ENCODE measurements at regions not wholly inside any gene's neighbourhood (a gene's known extent, or its start where the extent isn't known, plus 50 kb on each side); places are given as distances from the start of the nearest gene placed in this dataset.

- TF ChIP-seq CTCF (IDR thresholded peaks at IDR 0.05), result no peak
Measured at GRCh38 chr2:142200062-142200461, 69.2 kb upstream of the LRP1B start.

- TF ChIP-seq CTCF (IDR thresholded peaks at IDR 0.05), result no peak
Measured at GRCh38 chr2:142199073-142199472, 68.3 kb upstream of the LRP1B start.

- no peak for TF ChIP-seq CTCF (IDR thresholded peaks at IDR 0.05)
Measured at GRCh38 chr2:142190805-142191204, 60.0 kb upstream of the LRP1B start.

GRCh38 chr2:142189501-142189900 is 58.7 kb upstream of the LRP1B start:
- TF ChIP-seq CTCF (IDR thresholded peaks at IDR 0.05), result no peak

GRCh38 chr2:142188562-142188961 is 57.7 kb upstream of the LRP1B start:
- no peak for TF ChIP-seq CTCF (IDR thresholded peaks at IDR 0.05)

- peak; percentile 54 for TF ChIP-seq CTCF (IDR thresholded peaks at IDR 0.05)
Measured at GRCh38 chr2:142180820-142181533, 50.2 kb upstream of the LRP1B start.

Data from LNCAP (cell line).